GM12878 (cell line): ENCODE measurements at regions not wholly inside any gene's neighbourhood (a gene's known extent, or its start where the extent isn't known, plus 50 kb on each side); places are given as distances from the start of the nearest gene placed in this dataset.

Source experiments
- ATAC-seq: fragments of 200-7000 bp; cut with Tn5 transposase; 3 replicates; pipeline ENCODE4 v1.9.1; 2020; ENCODE audit warnings: mild to moderate bottlenecking, moderate library complexity
- BruUV-seq: library from RNA; stranded (reverse); fragments of 400-500 nt; replicated peaks from 2 replicates; lab custom pipeline; 2021; lab: Mats Ljungman, UMichigan
- CTCF ChIA-PET: fragments of 300-600 bp; sonication (Branson Sonifier 250); formaldehyde crosslinking; extraction: SDS; loops from one replicate; lab custom pipeline; 2021; ENCODE audit warnings: inconsistent platforms; lab: Yijun Ruan, JAX
- POLR2A ChIA-PET: fragments of 350-600 bp; formaldehyde crosslinking; extraction: SDS; loops from one replicate; lab custom pipeline; 2021; ENCODE audit warnings: inconsistent platforms; lab: Charles Lee
- RAD21 ChIA-PET: fragments of 300-600 bp; sonication (Branson Sonifier 250); formaldehyde crosslinking; loops from one replicate; lab custom pipeline; 2023; ENCODE audit warnings: antibody characterized with exemption; ENCODE audit not compliant: unreplicated experiment; lab: Charles Lee
- SMC1A ChIA-PET: fragments of 300-600 bp; sonication (Branson Sonifier 250); formaldehyde crosslinking; loops from one replicate; lab custom pipeline; 2023; ENCODE audit not compliant: unreplicated experiment, uncharacterized antibody; lab: Charles Lee
- DNase-seq: peaks from one replicate; pipeline ENCODE4 v3.0.0-alpha.2; 2011; ENCODE audit warnings: low read depth, low spot score
- FAIRE-seq: peaks from 3 replicates; lab custom pipeline; 2011; peaks lifted over from hg19 to GRCh38; lab: Jason Lieb, UNC
- H2AFZ ChIP-seq: 2 replicates; pipeline ENCODE4 v1.6.0; 2011; ENCODE audit warnings: low read depth, low read length, control low read depth; ENCODE audit not compliant: control insufficient read depth
- H3K27ac ChIP-seq: 2 replicates; pipeline ENCODE4 v1.5.1; 2011; ENCODE audit warnings: control low read depth; ENCODE audit not compliant: control insufficient read depth, insufficient read depth
- H3K27me3 ChIP-seq, 2 experiments: replicated peaks in 1 of 2; 2 replicates each; pipeline versions ENCODE4 v1.6.0 to v1.6.1; 2011; ENCODE audit warnings: low read length in 1 of 2; ENCODE audit not compliant: control insufficient read depth in 2 of 2, insufficient read depth in 2 of 2
- H3K36me3 ChIP-seq, 2 experiments: 2 replicates each; pipeline ENCODE4 v1.5.1; 2011; ENCODE audit warnings: low read length in 1 of 2; ENCODE audit not compliant: control insufficient read depth in 2 of 2, insufficient read depth in 2 of 2
- H3K4me1 ChIP-seq: 2 replicates; pipeline ENCODE4 v1.6.1; 2011; ENCODE audit warnings: mild to moderate bottlenecking, low read length, moderate library complexity, mixed read lengths; ENCODE audit not compliant: control insufficient read depth, insufficient read depth
- H3K4me2 ChIP-seq: 2 replicates; pipeline ENCODE4 v1.6.0; 2011; ENCODE audit warnings: control low read depth; ENCODE audit not compliant: control insufficient read depth, insufficient read depth
- H3K4me3 ChIP-seq: fragments of 200-600 bp; sonication (generic); 2 replicates; pipeline ENCODE4 v1.5.1; 2016
- H3K79me2 ChIP-seq: 2 replicates; pipeline ENCODE4 v1.6.0; 2011; ENCODE audit warnings: low read length; ENCODE audit not compliant: control insufficient read depth, insufficient read depth
- H3K9ac ChIP-seq: 2 replicates; pipeline ENCODE4 v1.8.0; 2011; ENCODE audit warnings: low read length, control low read depth, mixed read lengths; ENCODE audit not compliant: control insufficient read depth, insufficient read depth
- H3K9me3 ChIP-seq: replicated peaks from 3 replicates; pipeline ENCODE4 v1.5.1; 2011; ENCODE audit warnings: mild to moderate bottlenecking, low read length; ENCODE audit not compliant: control insufficient read depth, insufficient read depth
- H4K20me1 ChIP-seq: 2 replicates; pipeline ENCODE4 v1.6.0; 2011; ENCODE audit not compliant: control insufficient read depth, insufficient read depth
- ETV6 ChIP-seq, 2 experiments: fragments of 450-650 bp in 1 of 2; IDR thresholded peaks in 1 of 2; conservative IDR thresholded peaks in 1 of 2; 2 replicates each; pipeline ENCODE4 v1.6.1; 2014; ENCODE audit warnings: antibody characterized with exemption in 1 of 2, borderline replicate concordance in 1 of 2, low read depth in 1 of 2, mild to moderate bottlenecking in 1 of 2, moderate library complexity in 1 of 2
- FOS ChIP-seq: IDR thresholded peaks from 3 replicates; pipeline ENCODE4 v1.6.1; 2011; ENCODE audit warnings: borderline replicate concordance; ENCODE audit not compliant: insufficient read length; ENCODE audit errors: extremely low read depth
- HCFC1 ChIP-seq: fragments of 150-350 bp; IDR thresholded peaks from 2 replicates; pipeline ENCODE4 v1.6.1; 2014; ENCODE audit warnings: low read length
- KDM1A ChIP-seq: fragments of 200-600 bp; sonication (generic); IDR thresholded peaks from 2 replicates; pipeline ENCODE4 v1.6.1; 2016; ENCODE audit warnings: borderline replicate concordance
- NFYA ChIP-seq: IDR thresholded peaks from 2 replicates; pipeline ENCODE4 v1.6.1; 2011; ENCODE audit warnings: low read depth, mild to moderate bottlenecking, low read length, improper control_type of control experiment, borderline replicate concordance
- RAD51 ChIP-seq: fragments of 450-650 bp; IDR thresholded peaks from 2 replicates; pipeline ENCODE4 v1.6.1; 2016; ENCODE audit warnings: moderate library complexity, mild to moderate bottlenecking, inconsistent platforms
- SPI1 ChIP-seq: IDR thresholded peaks from 2 replicates; pipeline ENCODE4 v1.6.1; 2011; ENCODE audit warnings: low read depth, mild to moderate bottlenecking, low read length, moderate library complexity, borderline replicate concordance; ENCODE audit not compliant: insufficient read depth
- ZNF207 ChIP-seq: fragments of 450-650 bp; IDR thresholded peaks from 2 replicates; pipeline ENCODE4 v1.6.1; 2014; ENCODE audit warnings: antibody characterized with exemption, mild to moderate bottlenecking, borderline replicate concordance
- in situ Hi-C: fragments of 300-500 bp; cut with MboI; formaldehyde crosslinking; loops from 9 replicates; pipeline ENCODE4 v1.14.3; 2018; ENCODE audit warnings: mixed read lengths
- intact Hi-C: fragments of 100-400 bp; cut with micrococcal nuclease; formaldehyde crosslinking; loops from one replicate; pipeline ENCODE4 v1.14.2; 2022; ENCODE audit not compliant: unreplicated experiment
- TF ChIP-seq, protein P1 (sequence below): IDR thresholded peaks from 2 replicates; pipeline ENCODE4 v1.6.1; 2012; ENCODE audit warnings: low read depth, low read length, improper control_type of control experiment
- TF ChIP-seq, protein P2 (sequence below): fragments of 450-650 bp; IDR thresholded peaks from 2 replicates; pipeline ENCODE4 v1.6.1; 2014; ENCODE audit warnings: mild to moderate bottlenecking
- TF ChIP-seq, protein P3 (sequence below): IDR thresholded peaks from 2 replicates; pipeline ENCODE4 v1.6.1; 2011; ENCODE audit warnings: borderline replicate concordance, low read depth, mild to moderate bottlenecking, moderate library complexity, mixed read lengths, low read length; ENCODE audit not compliant: insufficient read depth; ENCODE audit errors: extremely low read length
- TF ChIP-seq, protein P4 (sequence below): fragments of 150-350 bp; IDR thresholded peaks from 2 replicates; pipeline ENCODE4 v1.6.1; 2014; ENCODE audit warnings: mild to moderate bottlenecking, low read depth, low read length

DNA sequence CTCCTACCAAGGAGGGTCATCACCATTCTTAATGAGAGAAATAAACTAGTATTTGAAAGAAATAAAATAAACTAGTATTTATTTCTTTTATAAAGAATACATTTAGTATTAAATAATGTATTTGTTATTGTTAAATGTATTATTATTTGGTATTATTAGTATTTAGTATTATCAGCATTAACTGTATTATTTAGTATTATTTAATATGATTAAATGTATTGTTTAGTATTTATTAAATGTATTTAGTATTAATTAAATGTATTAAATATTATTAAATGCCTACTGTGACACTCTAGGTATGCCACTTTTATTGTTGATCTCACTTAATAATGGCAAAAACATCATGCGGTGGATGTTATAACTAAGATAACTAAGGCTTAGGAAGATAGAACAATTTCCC, 353.6 kb upstream of the MAP2 start (continued):
- TF ChIP-seq ETV6 (conservative IDR thresholded peaks at IDR 0.05 in 1 of 2, IDR thresholded peaks at IDR 0.05 in 1 of 2; ENCODE audit: borderline replicate concordance in 1 of 2, low read depth in 1 of 2), result no peak

DNA sequence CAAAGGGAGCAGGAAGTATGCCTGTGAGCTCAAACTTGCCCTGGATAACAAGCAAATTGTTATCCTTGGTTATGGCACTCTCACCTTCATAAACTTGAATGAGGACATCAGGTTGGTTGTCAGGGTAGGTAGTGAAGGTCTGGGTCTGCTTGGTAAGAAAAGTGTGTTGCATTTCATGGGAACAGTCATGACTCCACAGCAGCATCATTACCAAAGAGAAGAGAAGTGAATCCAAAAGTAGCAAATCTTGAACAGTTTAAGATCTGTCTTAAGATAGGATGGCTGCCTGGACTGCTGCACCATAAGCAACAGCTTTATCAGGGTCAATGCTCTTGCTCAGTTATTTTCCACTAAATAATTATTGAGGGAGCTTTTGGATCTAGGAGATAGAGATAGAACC, 350.7 kb upstream of the MAP2 start:
- ChIA-PET RAD21 (no interaction called here), SMC1A (interaction anchor here (1.3 kb wide), 1 partner anchor 15 kb away, joined by 3 read pairs; no protein-coding TSS in a partner anchor), CTCF (no interaction called here), POLR2A (no interaction called here)
- Histone ChIP-seq H3K4me2 (no peak overlapping the region), H3K4me1 (no peaks in the 10 kb centered on the region), H3K4me3 (no peak overlapping the region), H4K20me1 (no peaks in the 10 kb centered on the region), H3K79me2 (no peaks in the 10 kb centered on the region), H3K36me3 (no peaks in the 10 kb centered on the region), H2AFZ (no peak overlapping the region), H3K27me3 (no peaks in the 10 kb centered on the region), H3K27ac (no peak overlapping the region), H3K9me3 (no peaks in the 10 kb centered on the region), H3K9ac (no peak overlapping the region)
- BruUV-seq, result no TSS peak
- in situ Hi-C loops (no loop called here), intact Hi-C loops (loop anchor here (2.0 kb wide), 1 partner anchor 14 kb away; no protein-coding TSS in a partner anchor)
- FAIRE-seq (no peak), DNase-seq (no peak), ATAC-seq (no peak)
- TF ChIP-seq, protein P1, sequence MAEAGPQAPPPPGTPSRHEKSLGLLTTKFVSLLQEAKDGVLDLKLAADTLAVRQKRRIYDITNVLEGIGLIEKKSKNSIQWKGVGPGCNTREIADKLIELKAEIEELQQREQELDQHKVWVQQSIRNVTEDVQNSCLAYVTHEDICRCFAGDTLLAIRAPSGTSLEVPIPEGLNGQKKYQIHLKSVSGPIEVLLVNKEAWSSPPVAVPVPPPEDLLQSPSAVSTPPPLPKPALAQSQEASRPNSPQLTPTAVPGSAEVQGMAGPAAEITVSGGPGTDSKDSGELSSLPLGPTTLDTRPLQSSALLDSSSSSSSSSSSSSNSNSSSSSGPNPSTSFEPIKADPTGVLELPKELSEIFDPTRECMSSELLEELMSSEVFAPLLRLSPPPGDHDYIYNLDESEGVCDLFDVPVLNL, result no peak
- TF ChIP-seq, protein P2, sequence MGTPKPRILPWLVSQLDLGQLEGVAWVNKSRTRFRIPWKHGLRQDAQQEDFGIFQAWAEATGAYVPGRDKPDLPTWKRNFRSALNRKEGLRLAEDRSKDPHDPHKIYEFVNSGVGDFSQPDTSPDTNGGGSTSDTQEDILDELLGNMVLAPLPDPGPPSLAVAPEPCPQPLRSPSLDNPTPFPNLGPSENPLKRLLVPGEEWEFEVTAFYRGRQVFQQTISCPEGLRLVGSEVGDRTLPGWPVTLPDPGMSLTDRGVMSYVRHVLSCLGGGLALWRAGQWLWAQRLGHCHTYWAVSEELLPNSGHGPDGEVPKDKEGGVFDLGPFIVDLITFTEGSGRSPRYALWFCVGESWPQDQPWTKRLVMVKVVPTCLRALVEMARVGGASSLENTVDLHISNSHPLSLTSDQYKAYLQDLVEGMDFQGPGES, result no peak
- TF ChIP-seq KDM1A, result no peak
- TF ChIP-seq RAD51, result no peak
- TF ChIP-seq, protein P3, sequence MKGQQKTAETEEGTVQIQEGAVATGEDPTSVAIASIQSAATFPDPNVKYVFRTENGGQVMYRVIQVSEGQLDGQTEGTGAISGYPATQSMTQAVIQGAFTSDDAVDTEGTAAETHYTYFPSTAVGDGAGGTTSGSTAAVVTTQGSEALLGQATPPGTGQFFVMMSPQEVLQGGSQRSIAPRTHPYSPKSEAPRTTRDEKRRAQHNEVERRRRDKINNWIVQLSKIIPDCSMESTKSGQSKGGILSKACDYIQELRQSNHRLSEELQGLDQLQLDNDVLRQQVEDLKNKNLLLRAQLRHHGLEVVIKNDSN, result no peak
- TF ChIP-seq ZNF207, result no peak
- TF ChIP-seq FOS, result no peak
- TF ChIP-seq, protein P4, sequence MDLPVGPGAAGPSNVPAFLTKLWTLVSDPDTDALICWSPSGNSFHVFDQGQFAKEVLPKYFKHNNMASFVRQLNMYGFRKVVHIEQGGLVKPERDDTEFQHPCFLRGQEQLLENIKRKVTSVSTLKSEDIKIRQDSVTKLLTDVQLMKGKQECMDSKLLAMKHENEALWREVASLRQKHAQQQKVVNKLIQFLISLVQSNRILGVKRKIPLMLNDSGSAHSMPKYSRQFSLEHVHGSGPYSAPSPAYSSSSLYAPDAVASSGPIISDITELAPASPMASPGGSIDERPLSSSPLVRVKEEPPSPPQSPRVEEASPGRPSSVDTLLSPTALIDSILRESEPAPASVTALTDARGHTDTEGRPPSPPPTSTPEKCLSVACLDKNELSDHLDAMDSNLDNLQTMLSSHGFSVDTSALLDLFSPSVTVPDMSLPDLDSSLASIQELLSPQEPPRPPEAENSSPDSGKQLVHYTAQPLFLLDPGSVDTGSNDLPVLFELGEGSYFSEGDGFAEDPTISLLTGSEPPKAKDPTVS, result no peak
- no peak for TF ChIP-seq HCFC1
- TF ChIP-seq SPI1, result no peak
- TF ChIP-seq NFYA, result no peak
